ENCODE measurements at regions not wholly inside any gene's neighbourhood (a gene's known extent, or its start where the extent isn't known, plus 50 kb on each side); places are given as distances from the start of the nearest gene placed in this dataset.

- Histone ChIP-seq H3K27ac (peak overlapping the region in 1 of 11 experiments; percentile 39; a peak in 1 of 22 replicates), H3K36me3 (no peaks in the 10 kb centered on the region)
These were observed 93.0 kb upstream of the SLC39A10 start for GRCh38 chr2:195563857-195564512.

GRCh38 chr2:195562570-195563566 lies 94.2 kb upstream of the SLC39A10 start:
- no peaks in the 10 kb centered on the region for H4K20me1 ChIP-seq
- H3K4me2 ChIP-seq = peak overlapping the region; percentile 58 to 88 (median 80); a peak in 21 of 22 replicates
- no peak for TF ChIP-seq Cebpa-rat (IDR thresholded peaks at IDR 0.05)
- H3K27me3 ChIP-seq = no peaks in the 10 kb centered on the region
- H3K27ac ChIP-seq = peak overlapping the region; percentile 34 to 91 (median 86); a peak in 21 of 22 replicates
- no peaks in the 10 kb centered on the region for H3K36me3 ChIP-seq
- peak overlapping the region in 2 of 11 experiments; percentile 64 to 78; a peak in 1 of 22 replicates for H3K9ac ChIP-seq
- peaks cover 0 to 56% (median 41%) of the 10 kb centered on the region in 11 experiments; a peak in 19 of 22 replicates for H3K9me3 ChIP-seq (replicated peaks in 1 of 11)
- no peak overlapping the region for H3K4me3 ChIP-seq
- peaks cover 46 to 54% (median 49%) of the 10 kb centered on the region in 10 experiments for H3K4me1 ChIP-seq

More at GRCh38 chr2:195563857-195564512, 93.0 kb upstream of the SLC39A10 start:
- Histone ChIP-seq H3K9me3 (replicated peaks in 1 of 11) (peaks cover 0 to 50% (median 39%) of the 10 kb centered on the region in 11 experiments; a peak in 19 of 22 replicates), H3K4me3 (no peak overlapping the region), H3K4me2 (no peak overlapping the region), H3K27me3 (no peaks in the 10 kb centered on the region), H4K20me1 (no peaks in the 10 kb centered on the region), H3K9ac (no peak overlapping the region), H3K4me1 (peaks cover 37 to 43% (median 39%) of the 10 kb centered on the region in 10 experiments)
- TF ChIP-seq Cebpa-rat (IDR thresholded peaks at IDR 0.05) = no peak

- peaks cover 0 to 48% (median 33%) of the 10 kb centered on the region in 11 experiments; a peak in 18 of 22 replicates for H3K9me3 ChIP-seq (replicated peaks in 1 of 11)
- H4K20me1 ChIP-seq = no peaks in the 10 kb centered on the region
- peak overlapping the region; percentile 45 to 78 (median 64); a peak in 20 of 22 replicates for H3K9ac ChIP-seq
- H3K36me3 ChIP-seq = no peaks in the 10 kb centered on the region
- TF ChIP-seq Cebpa-rat (IDR thresholded peaks at IDR 0.05) = no peak
- H3K27ac ChIP-seq = peak overlapping the region; percentile 67 to 91 (median 86)
- peak overlapping the region; percentile 58 to 88 (median 80) for H3K4me2 ChIP-seq
- H3K4me1 ChIP-seq = peaks cover 48 to 69% (median 62%) of the 10 kb centered on the region in 10 experiments
- peak overlapping the region in 2 of 10 experiments; percentile 5 to 10; a peak in 1 of 20 replicates for H3K4me3 ChIP-seq
- H3K27me3 ChIP-seq = no peaks in the 10 kb centered on the region
These were observed 95.7 kb upstream of the SLC39A10 start for GRCh38 chr2:195561116-195561921.

- Histone ChIP-seq H3K36me3 (no peaks in the 10 kb centered on the region), H3K4me3 (peak overlapping the region in 1 of 10 experiments; percentile 10; a peak in 1 of 20 replicates), H3K4me1 (peaks cover 48 to 67% (median 60%) of the 10 kb centered on the region in 10 experiments), H3K4me2 (peak overlapping the region; percentile 58 to 88 (median 80)), H3K27ac (peak overlapping the region; percentile 67 to 91 (median 86)), H3K9me3 (replicated peaks in 1 of 11) (peaks cover 0 to 38% (median 25%) of the 10 kb centered on the region in 11 experiments; a peak in 16 of 22 replicates), H4K20me1 (no peaks in the 10 kb centered on the region), H3K9ac (peak overlapping the region; percentile 45 to 78 (median 64); a peak in 21 of 22 replicates), H3K27me3 (no peaks in the 10 kb centered on the region)
- TF ChIP-seq Cebpa-rat (IDR thresholded peaks at IDR 0.05) = no peak
These were observed 96.7 kb upstream of the SLC39A10 start for GRCh38 chr2:195560209-195560895.

- peak overlapping the region in 2 of 10 experiments; percentile 13 to 16; a peak in 2 of 20 replicates for H3K4me3 ChIP-seq
- peak in 7 of 11 experiments; percentile 27 to 92 (median 70); a peak in 11 of 22 replicates for TF ChIP-seq Cebpa-rat (IDR thresholded peaks at IDR 0.05)
- H3K27ac ChIP-seq = peak overlapping the region; percentile 67 to 91 (median 86); a peak in 21 of 22 replicates
- peaks cover 48 to 67% (median 60%) of the 10 kb centered on the region in 10 experiments for H3K4me1 ChIP-seq
- H3K4me2 ChIP-seq = peak overlapping the region; percentile 58 to 88 (median 80)
- peaks cover 0 to 29% (median 23%) of the 10 kb centered on the region in 11 experiments; a peak in 15 of 22 replicates for H3K9me3 ChIP-seq (replicated peaks in 1 of 11)
- no peaks in the 10 kb centered on the region for H4K20me1 ChIP-seq
- peak overlapping the region; percentile 28 to 78 (median 58); a peak in 20 of 22 replicates for H3K9ac ChIP-seq
- H3K27me3 ChIP-seq = no peaks in the 10 kb centered on the region
- 0 out of 22 replicates have a peak, but pooled peaks cover 0 to 4% (median 0%) of the 10 kb centered on the region in 11 experiments for H3K36me3 ChIP-seq
These were observed 97.6 kb upstream of the SLC39A10 start for GRCh38 chr2:195559431-195559914.

- H3K9me3 ChIP-seq (replicated peaks in 1 of 11) = peaks cover 0 to 35% (median 15%) of the 10 kb centered on the region in 11 experiments; a peak in 11 of 22 replicates
- no peak overlapping the region for H3K4me3 ChIP-seq
- peak overlapping the region in 5 of 11 experiments; percentile 8 to 91 (median 88); a peak in 5 of 22 replicates for H3K27ac ChIP-seq
- H3K27me3 ChIP-seq = no peaks in the 10 kb centered on the region
- no peak overlapping the region for H3K9ac ChIP-seq
- peaks cover 39 to 62% (median 49%) of the 10 kb centered on the region in 10 experiments for H3K4me1 ChIP-seq
- H4K20me1 ChIP-seq = no peaks in the 10 kb centered on the region
- 0 out of 22 replicates have a peak, but pooled peaks cover 0 to 4% (median 0%) of the 10 kb centered on the region in 11 experiments for H3K36me3 ChIP-seq
- TF ChIP-seq Cebpa-rat (IDR thresholded peaks at IDR 0.05) = no peak
- no peak overlapping the region for H3K4me2 ChIP-seq
These were observed 101.1 kb upstream of the SLC39A10 start for GRCh38 chr2:195555971-195556370.

- Histone ChIP-seq H3K36me3 (0 out of 22 replicates have a peak, but pooled peaks cover 0 to 5% (median 0%) of the 10 kb centered on the region in 11 experiments), H3K27ac (peak overlapping the region in 6 of 11 experiments; percentile 2 to 58 (median 16); a peak in 7 of 22 replicates), H3K4me1 (peaks cover 9 to 33% (median 15%) of the 10 kb centered on the region in 10 experiments; a peak in 19 of 20 replicates), H3K27me3 (no peaks in the 10 kb centered on the region), H3K9ac (peak overlapping the region in 2 of 11 experiments; percentile 1 to 44; a peak in 3 of 22 replicates), H3K9me3 (replicated peaks in 1 of 11) (peaks cover 15 to 50% (median 31%) of the 10 kb centered on the region in 11 experiments), H3K4me3 (no peak overlapping the region), H4K20me1 (no peaks in the 10 kb centered on the region), H3K4me2 (peak overlapping the region in 5 of 11 experiments; percentile 24 to 63 (median 39); a peak in 9 of 22 replicates)
- no peak for TF ChIP-seq Cebpa-rat (IDR thresholded peaks at IDR 0.05)
These were observed 104.4 kb upstream of the SLC39A10 start for GRCh38 chr2:195552581-195552980.
